GM12874 (cell line): ENCODE measurements at regions not wholly inside any gene's neighbourhood (a gene's known extent, or its start where the extent isn't known, plus 50 kb on each side); places are given as distances from the start of the nearest gene placed in this dataset.

Source experiments
- TF ChIP-seq, protein P1 (sequence below): IDR thresholded peaks from 2 replicates; pipeline ENCODE4 v1.5.1; 2011; ENCODE audit warnings: low read depth, mild to moderate bottlenecking, control low read depth, low read length, moderate library complexity; ENCODE audit not compliant: insufficient read depth

DNA sequence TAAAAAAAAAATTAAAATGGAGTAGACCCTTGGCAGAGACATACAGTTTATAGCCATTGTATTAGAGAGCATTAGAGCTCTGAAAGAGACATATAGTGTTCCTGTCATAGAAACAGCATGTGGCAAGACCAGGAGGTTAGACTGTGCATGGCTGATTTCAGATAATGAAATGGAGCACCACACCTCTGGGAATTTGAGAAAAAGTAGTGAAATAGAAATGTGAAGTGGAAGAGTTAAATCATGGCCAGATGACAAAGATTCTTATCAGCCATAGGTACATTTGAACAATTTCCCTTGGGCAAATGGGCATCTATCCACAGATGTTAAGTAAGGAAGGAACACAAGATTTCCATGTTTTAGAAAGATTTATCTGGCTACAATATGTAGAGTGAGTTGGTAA, 1083.1 kb downstream of the PLA2G4A start:
- TF ChIP-seq, protein P1, sequence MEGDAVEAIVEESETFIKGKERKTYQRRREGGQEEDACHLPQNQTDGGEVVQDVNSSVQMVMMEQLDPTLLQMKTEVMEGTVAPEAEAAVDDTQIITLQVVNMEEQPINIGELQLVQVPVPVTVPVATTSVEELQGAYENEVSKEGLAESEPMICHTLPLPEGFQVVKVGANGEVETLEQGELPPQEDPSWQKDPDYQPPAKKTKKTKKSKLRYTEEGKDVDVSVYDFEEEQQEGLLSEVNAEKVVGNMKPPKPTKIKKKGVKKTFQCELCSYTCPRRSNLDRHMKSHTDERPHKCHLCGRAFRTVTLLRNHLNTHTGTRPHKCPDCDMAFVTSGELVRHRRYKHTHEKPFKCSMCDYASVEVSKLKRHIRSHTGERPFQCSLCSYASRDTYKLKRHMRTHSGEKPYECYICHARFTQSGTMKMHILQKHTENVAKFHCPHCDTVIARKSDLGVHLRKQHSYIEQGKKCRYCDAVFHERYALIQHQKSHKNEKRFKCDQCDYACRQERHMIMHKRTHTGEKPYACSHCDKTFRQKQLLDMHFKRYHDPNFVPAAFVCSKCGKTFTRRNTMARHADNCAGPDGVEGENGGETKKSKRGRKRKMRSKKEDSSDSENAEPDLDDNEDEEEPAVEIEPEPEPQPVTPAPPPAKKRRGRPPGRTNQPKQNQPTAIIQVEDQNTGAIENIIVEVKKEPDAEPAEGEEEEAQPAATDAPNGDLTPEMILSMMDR, result no peak

DNA sequence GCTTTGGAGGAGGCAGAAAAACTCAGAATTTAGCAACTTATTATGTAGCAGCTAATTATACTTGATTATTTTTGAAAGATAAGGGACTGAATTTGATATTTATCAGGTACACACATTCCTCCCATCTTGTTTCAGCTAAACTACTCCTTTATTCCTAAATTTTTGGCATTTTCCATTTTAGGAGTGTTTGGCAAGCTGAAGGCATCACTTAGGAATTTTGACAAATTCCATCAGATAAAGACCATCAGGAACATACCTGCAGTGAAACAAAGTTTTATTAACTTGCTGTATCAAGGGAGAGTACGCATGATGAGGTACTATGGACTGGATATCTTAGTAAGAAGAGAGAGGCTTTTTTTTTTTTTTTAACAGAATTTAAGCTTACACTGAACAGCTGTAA, 1092.2 kb downstream of the PLA2G4A start:
- TF ChIP-seq, protein P1, result no peak

DNA sequence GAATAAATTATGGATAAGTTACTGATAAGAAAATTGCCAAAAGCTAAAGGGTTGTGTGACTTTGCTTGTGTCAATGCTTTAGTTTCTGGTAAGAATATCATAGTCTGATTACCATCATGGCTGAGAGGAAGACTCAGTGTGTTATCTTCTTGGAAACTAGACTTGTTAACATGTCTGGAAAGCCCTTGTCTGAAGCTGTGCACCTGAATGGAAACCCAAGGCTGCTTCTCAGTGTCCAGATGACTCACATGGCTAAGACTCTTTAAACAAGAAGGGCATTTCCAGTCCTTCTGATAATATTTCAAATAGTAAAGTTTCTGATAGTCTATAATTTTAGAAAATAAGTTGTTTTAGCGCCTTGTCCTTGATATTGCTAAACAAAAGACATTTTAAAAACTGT, 1092.7 kb downstream of the PLA2G4A start:
- TF ChIP-seq, protein P1, result no peak

DNA sequence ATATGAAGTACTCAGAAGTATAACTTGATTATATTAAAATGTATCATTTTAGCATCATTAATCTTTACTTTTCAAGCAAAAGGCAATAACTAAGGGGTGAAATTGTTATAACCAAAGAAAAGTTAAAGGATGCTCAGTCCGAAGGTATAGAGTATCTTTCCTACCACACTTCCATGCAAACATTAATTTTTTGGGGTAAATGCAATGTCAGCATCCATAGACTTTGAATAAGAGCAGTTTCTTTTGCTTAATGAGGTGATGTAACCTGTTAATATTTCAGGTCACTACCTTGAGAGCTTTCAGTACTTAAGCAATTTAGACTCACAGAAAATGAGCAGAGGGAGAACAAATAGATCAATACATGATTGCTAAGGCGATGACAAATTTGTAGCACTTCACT, 1093.5 kb downstream of the PLA2G4A start:
- TF ChIP-seq, protein P1, result no peak

DNA sequence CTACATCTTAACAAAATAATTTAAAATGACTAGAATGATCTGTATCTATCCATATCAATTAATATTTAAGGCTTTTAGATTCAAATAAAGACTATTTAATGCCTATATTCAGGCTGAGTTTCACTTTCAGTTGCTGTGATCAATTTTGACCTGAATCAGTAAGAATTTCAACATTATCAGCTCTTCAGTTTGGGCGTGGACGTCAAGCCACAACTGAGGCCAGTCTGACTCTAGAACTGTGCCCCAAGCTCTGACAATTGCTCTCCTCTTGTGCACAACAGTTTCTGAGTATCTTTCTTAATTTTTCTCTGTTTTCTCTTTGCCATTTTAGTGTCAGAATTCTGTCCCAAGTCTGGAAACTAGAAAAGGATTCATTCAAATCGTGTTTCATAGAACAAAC, 1095.5 kb downstream of the PLA2G4A start:
- TF ChIP-seq, protein P1, result no peak

DNA sequence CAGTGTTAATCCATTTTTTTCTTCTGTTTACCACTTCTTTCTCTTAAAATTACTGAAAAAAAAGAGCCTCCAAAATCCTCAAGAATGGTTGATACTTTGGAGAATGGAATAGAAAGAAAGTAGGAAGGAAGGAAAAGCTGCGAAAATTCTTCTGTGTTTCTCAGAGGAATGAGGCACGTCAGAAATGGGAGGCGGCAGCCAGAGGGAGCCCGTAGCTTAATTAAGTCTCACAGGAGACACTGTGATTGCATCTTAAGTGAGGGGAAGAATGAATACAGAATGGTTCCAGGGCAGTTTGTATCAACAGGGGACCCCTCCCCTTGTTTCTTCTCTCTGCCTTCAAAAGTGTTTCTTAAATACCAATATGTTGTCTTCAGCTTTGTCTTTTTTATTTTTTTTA, 1099.5 kb downstream of the PLA2G4A start:
- TF ChIP-seq, protein P1, result peak; percentile 38; the same call in 1 of the 2 replicates

DNA sequence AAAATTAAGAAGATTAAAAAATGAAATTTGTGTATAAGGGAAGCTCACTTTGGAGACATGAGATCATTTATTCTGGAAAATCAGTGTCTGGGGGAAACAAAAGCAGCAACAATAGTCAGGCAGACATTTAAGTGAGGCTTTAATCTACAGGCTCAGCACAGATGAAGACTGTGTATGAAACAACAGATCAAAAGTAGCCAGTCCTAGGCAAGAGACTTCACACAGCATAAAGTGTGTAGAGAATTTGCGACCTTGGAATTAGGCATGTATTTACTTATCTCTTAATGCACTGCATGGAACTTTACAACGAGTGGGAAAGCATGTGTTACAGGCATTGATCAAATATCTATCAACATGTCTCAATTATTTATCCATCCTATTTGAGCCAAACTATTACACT, 1099.9 kb downstream of the PLA2G4A start:
- TF ChIP-seq, protein P1, result no peak

DNA sequence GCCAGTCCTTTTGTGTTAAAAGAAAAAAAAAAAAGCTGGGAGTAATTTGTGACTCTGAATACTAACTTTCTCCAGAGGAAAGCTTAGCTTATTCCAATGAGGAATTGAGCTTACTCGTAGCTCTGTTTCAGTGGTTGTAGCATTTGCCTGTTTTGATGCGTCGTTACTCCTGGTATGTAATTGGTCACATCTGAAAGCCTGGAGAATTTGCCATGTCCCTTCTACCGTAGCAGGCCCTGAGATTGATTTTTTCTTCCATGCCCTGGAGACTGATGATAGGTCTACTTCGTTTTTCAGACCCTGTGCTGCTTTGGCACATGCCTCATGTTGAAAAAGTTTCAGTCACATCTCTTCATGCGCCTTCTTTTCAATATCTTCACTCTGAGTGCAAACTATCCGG, 1103.0 kb downstream of the PLA2G4A start:
- TF ChIP-seq, protein P1, result no peak
